Stimulated activated naive CD8-positive, alpha-beta T cell treated with anti-CD3 and anti-CD28 coated beads, Interleukin-15, Interleukin-2, amounts not matched to agents 100 U/mL and 50 U/mL, for 24 hours (primary cell): ENCODE measurements at regions not wholly inside any gene's neighbourhood (a gene's known extent, or its start where the extent isn't known, plus 50 kb on each side); places are given as distances from the start of the nearest gene placed in this dataset.
"Not testable (repeated sequence)": the region's sequence is repeated elsewhere in the genome, so short reads cannot be mapped to it uniquely, and the experiment has no call there.

Source experiments
- ATAC-seq: fragments of 150-1000 bp; cut with Tn5 transposase; one replicate; pipeline ENCODE4 v1.10.0; 2021
- DNase-seq: peaks from one replicate; pipeline ENCODE4 v3.0.0; 2021

DNA sequence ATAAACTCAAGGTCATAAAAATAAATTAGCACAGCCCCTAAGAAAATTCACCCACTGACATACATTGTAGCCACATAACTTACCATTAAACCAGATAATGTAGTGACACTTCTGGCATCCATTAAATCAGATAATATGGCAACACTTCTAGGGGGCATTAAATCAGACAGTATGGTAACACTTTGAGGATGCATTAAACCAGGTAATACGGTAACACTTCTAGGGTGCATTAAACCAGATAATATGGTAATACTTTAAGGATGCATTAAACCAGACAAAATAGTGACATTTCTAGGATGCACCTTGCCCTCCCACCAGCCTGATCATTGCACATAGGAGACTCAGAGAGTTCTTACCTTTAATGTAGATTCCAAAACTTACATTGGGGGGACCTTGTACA, 1220.5 kb upstream of the TMEM132C start:
- DNase-seq (no peak), ATAC-seq (no peak)

DNA sequence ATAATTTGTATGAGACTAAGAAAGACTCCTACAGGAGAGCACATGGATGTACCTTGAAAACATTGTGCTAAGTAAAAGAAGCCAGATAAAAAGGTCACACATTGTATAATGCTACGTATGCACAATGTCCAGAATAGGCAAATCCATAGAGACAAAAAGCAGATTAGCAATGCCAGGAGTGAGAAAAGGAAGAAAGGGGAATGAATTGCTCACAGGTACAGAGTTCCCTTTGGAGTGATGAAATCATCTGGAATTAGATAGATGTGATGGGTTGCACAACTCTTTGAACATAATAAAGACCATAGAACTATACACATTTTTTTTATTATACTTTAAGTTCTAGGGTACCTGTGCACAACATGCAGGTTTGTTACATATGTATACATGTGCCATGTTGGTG, 1218.9 kb upstream of the TMEM132C start:
- ATAC-seq = no peak

DNA sequence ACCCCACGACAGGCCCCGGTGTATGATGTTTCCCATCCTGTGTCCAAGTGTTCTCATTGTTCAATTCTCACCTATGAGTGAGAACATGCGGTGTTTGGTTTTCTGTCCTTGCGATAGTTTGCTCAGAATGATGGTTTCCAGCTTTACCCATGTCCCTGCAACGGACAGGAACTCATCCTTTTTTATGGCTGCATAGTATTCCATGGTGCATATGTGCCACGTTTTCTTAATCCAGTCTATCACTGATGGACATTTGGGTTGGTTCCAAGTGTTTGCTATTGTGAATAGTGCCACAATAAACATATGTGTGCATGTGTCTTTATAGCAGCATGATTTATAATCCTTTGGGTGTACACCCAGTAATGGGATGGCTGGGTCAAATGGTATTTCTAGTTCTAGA, 1218.4 kb upstream of the TMEM132C start:
- not testable (repeated sequence) for ATAC-seq, DNase-seq

More for the DNA sequence above, 1218.9 kb upstream of the TMEM132C start:
- DNase-seq = no peak

DNA sequence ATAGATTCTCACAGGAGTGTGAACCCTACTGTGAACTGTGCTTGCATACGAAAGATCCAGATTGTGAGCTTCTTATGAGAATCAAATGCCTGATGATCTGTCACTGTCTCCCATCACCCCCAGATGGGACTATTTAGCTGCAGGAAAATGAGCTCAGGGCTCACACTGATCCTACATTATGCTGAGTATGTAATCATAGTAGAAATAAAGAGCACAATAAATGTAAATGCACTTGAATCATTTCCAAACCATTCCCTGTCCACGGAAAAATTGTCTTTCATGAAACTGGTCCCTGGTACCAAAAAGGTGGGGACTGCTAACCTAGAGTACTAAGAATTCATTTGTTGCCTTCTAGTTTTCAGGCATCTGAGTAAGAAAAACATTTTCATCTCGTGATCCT, 1215.8 kb upstream of the TMEM132C start:
- ATAC-seq (no peak), DNase-seq (no peak)

DNA sequence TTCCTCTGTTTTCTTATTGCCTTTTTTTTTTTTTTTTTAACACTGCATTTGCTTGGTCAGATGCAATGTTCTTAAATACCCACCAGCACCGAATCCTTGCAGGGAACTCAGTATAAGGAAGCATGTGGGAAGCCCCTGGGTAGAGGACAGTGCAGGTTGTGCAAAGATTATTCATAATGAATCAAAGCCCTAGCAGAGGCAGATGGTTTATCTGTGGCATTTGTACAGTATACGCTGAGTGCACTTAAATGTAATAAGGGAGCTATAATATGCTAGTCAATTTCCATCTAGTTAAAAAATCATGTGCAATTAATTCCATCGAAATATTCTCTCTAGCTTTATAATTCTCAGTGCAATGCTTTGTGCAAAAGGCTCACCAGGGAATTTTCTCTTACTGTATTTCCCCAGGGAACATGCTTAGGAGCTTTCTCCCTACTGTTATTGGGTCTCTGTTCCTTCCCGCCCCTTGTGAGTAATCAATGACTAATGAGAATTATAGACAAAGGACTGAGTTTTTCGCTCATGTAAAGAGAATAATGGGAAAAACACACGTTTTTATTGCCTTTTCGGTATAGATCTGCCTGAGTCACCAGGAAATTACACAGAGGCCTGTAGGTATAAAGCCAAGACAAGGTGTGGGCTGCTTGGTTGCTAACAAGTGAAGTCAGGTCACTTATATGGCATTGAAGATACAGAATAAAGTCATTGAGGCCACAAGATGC, 1214.3 kb upstream of the TMEM132C start:
- ATAC-seq (no peak), DNase-seq (no peak)

DNA sequence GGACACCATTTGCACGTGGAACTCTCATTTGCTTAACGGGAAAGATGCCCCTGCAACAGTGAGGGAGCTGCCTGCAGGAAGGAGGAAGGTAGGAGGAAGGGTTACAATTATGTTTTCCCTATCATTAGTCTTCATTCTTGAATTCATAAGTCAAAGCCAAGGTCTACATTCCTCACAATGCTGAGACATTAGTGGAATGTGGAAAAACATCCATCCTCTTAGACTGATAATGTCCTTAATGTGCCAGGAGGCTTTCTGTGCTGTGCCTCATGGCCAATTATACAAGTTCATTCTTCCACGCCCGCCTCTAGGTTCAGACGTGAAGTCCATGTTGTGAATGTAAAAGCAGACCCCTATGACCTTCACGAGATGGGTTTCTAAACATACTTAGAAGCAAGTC, 1212.4 kb upstream of the TMEM132C start:
- no peak for ATAC-seq
- DNase-seq = no peak

DNA sequence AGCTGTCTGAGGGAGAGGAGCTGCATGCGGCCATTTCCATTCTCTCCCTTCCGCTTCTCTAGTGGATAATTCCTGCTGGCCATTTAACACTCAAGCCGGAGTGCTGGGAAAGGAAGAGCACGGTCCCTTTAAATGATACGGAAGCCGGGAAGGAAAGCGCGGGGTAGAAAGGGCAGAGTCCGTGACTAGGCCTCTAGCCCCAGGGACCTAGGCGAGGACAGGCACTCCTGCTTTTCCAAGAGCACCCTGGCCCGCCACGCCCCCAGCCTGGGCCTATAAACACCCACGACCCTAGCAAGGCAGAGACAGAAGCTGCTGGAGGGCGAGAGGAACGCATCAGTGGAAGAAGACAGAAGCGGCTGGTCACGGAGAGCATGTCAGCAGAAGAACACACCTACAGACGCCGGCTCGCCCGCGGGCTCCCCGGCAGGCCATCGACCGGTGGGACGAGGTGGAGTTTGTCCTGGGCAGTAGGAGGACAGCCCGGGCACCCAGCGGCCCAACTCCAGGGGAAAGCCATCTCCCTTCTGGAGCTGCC, 1206.6 kb upstream of the TMEM132C start:
- ATAC-seq = no peak
- DNase-seq = no peak

DNA sequence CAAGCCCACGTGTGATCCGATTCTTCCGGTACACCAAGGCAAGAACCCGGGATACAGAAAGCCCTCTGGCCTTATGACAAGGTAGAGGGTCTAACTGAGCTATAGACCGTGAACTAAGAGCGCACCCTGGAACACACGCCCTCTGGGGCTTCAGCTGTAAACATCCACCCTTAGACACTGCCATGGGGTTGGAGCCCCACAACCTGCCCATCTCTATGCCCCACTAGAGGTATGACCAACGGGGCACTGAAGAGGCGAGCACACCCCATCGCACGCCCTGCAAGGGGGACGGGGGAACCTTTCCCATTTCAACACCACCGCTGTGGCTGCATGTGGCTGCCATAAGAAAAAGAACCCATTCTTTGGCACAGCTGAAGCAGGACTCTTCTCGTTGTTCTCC, 1206.0 kb upstream of the TMEM132C start:
- no peak for ATAC-seq
- no peak for DNase-seq

DNA sequence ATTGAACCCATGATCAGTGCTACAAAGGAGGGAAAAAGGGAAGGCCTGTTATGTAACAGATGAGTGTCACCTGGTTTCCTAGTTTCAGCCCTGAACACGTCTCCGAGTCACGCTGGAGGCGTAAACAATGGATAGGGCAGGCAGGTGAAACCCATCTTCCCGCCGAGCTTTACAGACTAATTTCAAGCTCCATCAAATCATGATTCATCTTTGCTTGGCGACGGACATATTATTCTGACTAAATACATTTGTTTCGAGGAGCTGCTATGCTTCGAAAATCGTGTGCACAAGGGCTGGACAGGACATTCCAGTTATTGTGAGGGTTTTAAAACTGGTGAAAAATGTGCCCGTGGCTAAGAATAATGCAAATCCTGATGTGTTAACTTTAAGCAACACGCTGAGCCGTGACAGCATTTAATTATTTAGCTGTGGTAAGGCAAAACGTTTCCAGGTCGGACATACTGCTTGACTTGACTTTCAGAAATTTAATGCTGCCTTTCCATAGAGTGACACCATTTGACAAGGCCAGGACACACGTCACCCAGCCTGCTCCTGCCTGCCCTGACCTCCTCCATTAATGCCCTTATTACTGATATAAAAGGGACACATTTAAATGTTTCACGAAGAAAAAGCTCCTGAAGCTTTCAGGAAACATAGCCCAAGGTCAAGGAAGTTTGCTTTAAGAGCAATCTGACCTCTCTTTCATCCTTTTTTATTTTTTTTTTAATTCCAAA, 1203.5 kb upstream of the TMEM132C start:
- no peak for ATAC-seq

DNA sequence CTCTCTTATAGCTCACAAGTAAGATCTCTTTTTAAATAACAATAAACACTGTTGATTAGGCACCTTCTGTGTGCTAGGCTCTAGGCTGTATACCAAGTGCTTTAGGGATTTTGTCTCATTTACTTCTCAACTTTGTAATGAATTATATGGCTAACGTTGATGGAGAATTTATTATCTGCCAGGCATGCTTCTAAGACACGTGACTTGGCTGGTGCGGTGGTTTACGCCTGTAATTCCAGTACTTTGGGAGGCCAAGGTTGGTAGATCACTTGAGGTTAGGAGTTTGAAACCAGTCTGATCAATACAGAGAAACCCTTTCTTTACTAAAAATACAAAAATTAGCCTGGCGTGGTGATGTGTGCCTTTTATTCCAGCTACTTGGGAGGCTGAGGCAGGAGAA, 1202.8 kb upstream of the TMEM132C start:
- ATAC-seq = no peak
- DNase-seq = no peak

More for the DNA sequence above, 1203.5 kb upstream of the TMEM132C start:
- no peak for DNase-seq

DNA sequence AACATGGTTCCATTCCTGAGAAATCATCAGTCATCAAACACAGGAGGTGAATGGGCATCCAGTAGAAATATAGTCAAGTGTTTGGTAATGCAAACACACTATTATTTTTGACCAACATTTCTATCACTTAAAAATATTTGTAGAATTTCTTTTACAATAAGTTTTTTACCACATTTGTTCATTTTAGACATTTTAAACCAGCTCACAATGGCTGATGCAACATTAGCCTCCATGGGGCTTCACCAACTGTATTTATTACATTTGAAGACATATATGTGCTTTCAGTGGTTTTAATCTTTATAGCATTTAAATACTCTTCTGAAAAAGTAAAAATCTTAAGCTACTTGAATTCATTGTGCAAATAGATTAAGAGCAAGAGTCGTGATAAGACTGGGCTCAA, 1201.4 kb upstream of the TMEM132C start:
- DNase-seq (no peak), ATAC-seq (no peak)

DNA sequence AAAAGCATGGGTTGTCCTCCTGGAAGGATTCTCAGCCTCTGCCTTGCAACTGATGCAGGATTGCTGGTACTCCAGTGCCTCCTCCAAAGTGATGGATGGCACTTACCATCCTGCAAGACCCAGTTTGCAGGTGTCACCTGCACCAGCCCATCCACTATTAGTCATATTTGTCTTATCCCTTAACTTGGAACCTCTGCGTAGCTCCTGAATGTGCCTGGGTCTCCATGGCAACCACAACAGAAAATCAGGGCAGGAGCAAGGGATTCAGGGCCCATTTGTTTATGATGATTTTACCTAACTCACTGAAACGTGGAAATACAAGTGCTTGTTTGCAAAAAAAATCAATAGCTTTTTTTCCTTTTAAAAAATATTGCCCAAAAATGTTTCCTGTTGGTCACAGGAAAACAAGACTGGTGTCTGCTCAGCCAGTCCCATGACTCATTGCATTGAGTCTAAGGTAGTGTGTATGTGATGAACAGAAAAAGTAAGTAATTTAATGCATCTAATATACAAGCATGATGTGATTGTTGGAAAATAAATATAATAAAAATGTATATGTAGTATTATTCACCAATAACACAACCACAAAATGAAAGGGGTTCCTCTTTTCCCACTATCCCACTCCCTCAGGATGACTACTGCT, 1196.3 kb upstream of the TMEM132C start:
- DNase-seq (no peak), ATAC-seq (no peak)

DNA sequence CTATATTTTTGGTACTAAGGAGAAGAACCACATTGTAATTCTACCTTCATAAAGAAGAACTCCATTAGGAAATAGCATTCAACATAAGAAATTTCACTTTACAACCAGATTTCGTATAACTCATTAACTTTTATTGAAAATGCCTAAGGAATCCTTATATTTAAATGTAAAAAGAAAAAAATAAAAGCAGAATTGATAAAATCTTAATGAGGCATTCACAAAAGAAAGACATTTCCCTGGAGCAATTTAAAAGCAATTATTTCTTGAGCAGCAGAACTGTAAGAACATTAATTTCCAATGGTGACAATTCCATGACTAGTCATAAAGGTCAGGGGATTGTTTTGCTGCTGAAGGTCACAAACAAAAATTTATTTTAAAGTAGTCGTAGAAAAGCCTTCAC, 1192.8 kb upstream of the TMEM132C start:
- no peak for ATAC-seq

DNA sequence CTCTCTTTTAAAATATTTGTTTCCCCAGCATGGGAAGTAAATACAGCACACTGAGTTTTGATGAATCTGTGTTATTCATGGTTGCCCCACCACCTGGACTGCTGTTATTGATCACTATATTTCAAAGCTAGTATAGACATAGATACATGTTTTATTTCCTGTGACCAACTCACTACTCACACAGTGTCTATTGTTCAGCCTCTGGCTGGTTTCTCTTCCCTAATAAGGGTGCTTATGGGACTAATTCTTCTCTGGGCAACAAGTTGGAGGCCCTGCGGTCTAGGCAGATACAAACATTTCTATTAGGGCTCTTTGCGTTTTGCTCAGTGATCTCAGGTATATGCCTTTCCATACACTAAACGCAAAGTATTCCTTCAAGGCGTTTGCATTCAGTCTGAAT, 1191.0 kb upstream of the TMEM132C start:
- no peak for ATAC-seq

More for the DNA sequence above, 1192.8 kb upstream of the TMEM132C start:
- DNase-seq = no peak

DNA sequence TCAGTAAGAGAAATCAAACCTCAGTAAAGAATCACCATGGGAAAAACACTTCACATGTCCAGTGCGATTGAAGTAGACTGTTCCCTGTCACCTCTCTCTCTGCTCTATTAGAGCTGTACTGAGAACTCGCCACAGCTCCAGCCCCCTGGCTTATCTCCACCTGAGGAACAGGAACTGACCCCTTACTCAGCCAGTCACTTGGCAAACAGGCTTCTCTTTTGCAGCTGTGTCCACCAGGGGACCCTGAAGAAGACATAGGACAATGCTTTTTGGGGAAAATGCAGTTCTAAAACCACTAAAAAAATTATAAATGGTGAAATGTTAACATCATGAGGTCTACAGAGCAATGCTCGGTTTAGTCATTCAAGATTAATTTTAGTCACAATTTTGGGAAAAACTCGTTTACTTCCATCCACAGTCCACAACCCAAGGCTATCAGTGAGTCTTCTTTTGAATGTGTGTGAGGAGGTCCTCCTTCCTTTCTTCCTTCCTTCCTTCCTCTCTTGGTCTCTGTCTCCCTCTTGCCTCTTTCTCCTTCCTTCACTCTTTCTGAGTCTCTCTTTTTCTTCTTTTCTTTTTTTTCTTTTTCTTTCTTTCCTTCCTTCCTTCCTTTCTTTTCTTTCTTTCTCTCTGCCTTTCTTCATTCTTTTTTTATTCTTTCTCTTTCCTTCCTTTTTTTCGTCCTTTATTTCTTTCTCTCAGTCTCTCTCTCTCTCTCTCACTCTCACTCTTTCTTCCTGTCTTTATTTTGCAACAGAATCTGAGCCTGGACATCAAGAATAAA, 1189.5 kb upstream of the TMEM132C start:
- no peak for DNase-seq
- ATAC-seq = no peak

More for the DNA sequence above, 1191.0 kb upstream of the TMEM132C start:
- DNase-seq = no peak

DNA sequence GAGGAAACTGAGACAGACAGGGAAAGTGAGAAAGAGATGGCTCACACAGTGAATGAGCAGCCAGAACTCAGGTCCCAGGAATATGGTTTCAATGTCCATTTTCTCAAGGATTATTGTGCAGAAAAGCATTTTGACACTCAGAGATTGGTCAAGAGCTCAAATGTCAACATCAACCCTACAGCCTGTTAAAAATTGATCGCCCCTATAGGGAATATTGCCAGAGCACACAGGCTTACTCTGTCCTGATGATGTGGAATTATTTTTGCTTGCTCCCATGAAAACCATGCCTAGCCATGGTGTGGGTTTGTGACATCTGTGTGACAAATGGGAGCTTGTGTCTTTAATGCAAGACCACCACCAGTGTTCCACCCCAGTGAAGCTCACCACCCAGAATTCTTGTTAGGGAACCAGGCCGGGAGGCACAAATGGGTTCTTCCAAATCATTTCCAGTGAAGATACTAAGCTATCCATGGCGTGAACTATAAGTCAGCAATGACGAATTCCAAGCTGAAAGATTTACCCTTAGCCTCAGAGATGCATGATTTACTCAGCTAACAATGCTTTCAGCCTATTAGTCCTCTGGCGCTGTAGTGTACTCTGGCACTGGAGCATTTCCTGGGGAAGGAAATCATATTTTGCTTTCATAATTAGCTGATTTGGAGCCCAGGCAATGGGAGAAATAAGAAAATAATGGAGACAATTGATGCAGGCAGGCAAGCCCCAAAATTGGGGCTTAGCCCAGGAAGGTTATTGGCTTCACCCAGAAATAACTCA, 1188.2 kb upstream of the TMEM132C start:
- no peak for ATAC-seq
- no peak for DNase-seq

DNA sequence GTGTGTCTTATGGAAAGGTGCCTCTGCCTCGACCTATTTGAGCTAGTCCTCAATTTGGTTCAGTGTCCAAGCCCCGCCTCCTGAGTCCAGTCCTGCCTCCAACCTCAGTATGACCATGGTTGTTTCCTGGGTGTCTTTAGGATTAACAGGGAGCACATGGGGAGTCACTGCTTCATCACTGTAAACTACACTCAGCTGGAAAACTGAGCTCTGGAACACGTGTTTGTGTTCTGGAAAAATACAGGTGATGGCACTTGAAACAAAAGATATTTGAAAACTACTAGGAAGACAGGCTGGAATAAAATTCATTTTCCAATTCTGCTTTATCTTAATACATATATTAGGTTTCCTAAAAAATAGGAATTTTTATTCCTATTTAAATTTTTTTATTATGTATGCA, 1187.3 kb upstream of the TMEM132C start:
- ATAC-seq (no peak), DNase-seq (no peak)

DNA sequence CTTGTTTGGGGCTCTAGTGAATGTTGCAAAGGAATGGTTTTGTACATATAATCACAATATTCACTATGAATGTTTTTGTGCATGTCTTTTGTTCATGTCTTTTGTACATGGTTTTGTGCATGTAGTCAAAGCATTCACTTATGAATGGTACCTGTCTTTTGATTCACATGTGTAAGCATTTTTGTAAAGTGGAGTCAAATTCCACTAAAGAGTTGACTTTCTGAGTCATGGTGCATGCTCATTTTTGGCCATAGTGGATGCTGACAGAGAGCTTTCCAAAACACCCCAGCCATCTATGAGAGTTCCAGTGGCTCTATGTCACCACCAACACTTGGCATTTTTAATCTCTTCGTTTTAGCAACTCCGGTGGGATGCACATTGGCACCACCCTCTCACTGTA, 1185.9 kb upstream of the TMEM132C start:
- ATAC-seq (no peak), DNase-seq (no peak)

DNA sequence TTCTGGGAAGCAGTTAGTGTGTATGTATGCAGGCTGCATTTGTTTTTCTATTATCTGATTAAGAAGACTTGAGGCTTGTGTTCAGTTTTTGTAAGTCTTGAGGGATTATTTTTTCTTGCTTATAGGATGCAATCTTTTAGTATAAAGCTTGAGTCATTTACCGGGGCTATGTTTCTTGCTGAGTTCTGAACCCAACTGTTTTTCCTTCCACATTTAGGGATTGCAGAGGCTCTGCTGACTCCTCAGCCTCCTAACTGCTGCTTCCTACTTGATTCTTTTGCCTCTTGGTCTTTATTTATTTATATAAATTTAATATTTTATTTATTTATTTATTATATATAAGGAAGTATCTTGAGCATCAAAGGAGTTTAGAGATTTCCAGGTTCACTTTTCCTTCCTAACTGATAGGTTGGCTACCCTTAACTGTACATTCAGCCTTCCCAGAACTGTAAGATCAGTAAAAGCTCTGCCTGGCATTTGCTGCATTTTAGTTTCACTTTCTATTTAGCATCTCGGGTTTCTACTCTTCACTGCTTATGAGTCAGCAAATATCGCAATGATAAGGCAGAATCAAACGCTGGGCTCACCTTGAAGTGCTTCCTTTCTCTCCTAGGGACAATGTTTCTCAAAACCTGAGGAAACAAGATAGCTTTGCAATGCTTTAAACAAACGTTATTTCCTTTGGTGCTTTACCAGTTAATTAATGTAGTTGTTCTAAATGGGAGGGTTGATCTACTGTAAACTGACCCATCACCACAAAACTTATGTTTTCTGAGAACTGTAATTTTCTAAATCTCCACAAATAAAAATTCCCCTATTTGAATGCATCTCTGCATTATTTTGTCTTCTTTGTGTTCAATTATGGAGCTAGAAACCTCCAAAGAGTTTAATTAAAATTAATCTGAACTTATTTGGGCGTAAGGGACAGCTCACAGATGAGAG, 1183.7 kb upstream of the TMEM132C start:
- no peak for DNase-seq
- ATAC-seq = peak; percentile 66

DNA sequence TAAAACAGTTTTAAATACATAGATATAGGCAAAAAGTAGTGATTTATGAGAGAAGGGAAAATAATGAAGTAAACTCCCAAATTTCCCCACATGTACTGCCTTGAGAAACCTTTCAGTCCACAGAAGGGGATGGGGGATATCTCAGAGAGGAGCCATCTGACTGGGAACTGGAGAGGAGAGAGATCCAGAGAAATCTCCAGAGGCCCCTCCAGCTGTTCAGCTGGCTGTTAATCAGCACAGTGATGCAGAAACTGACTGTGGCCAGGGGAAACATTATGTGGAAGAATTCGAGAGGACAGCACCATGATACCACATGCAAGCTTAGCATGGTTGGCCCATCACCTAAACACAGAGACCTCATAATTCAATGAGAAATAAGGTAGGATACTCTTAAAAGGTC, 1165.9 kb upstream of the TMEM132C start:
- no peak for DNase-seq
- no peak for ATAC-seq
